HFFc6 (cell line): ENCODE measurements at regions not wholly inside any gene's neighbourhood (a gene's known extent, or its start where the extent isn't known, plus 50 kb on each side); places are given as distances from the start of the nearest gene placed in this dataset.

Source experiments
- DNase-seq: peaks from one replicate; pipeline ENCODE4 v3.0.0-alpha.2; 2018
- H3K27ac Mint-ChIP-seq: 2 replicates; pipeline ENCODE4 v1.8.0; 2020; ENCODE audit warnings: mild to moderate bottlenecking, mixed read lengths
- H3K27me3 Mint-ChIP-seq: 2 replicates; pipeline ENCODE4 v1.8.0; 2021; ENCODE audit warnings: mild to moderate bottlenecking, moderate library complexity, mixed read lengths; ENCODE audit not compliant: insufficient read depth
- H3K36me3 Mint-ChIP-seq: 2 replicates; pipeline ENCODE4 v1.8.0; 2021; ENCODE audit warnings: low read depth, mixed read lengths
- H3K4me1 Mint-ChIP-seq: 2 replicates; pipeline ENCODE4 v1.8.0; 2020; ENCODE audit warnings: low read depth, mixed read lengths
- H3K4me3 Mint-ChIP-seq: 2 replicates; pipeline ENCODE4 v1.8.0; 2020; ENCODE audit warnings: mild to moderate bottlenecking, moderate library complexity, mixed read lengths
- H3K9me3 Mint-ChIP-seq: 2 replicates; pipeline ENCODE4 v1.8.0; 2020; ENCODE audit warnings: mild to moderate bottlenecking, mixed read lengths
- TF ChIP-seq, protein P1 (sequence below): fragments of 200-600 bp; sonication (generic); IDR thresholded peaks from 2 replicates; pipeline ENCODE4 v1.5.0; 2021; ENCODE audit warnings: antibody characterized with exemption, mild to moderate bottlenecking

DNA sequence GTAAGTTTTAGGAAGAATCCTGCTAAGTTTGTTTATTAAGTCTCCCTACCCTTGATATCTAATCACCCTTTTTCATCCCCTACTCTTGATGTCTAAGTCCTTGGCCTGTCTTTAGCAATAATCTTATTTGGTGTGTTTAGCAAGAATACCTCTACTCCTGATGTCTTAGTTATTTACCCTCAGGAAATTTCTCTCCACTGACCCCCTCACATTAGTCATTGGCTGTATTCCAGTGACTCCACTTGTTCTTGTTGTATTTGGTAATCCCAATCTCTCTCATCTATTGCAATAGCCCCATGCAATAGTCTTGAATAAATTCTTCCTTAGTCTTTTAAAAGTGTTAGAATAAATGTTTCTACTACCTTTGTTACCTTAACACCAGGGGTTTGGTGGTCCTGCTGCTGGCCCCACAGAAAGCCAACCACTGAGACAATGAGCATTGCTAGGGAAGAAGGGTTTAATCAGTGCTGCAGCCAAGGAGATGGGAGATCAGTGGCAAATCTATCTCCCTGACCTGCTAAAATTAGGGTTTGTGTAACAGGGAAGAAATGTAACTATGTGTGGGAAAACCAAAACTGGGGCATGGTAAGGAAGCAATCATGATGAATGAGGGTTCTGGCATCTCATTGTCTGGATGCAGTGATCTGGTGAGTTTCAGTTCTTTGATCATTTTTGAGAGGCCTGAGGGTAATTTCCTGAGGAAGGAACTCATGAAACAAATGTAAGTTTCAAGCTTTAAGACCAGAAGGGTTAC, 236.4 kb upstream of the DAB2 start:
- no peaks in the 10 kb centered on the region for H3K9me3 Mint-ChIP-seq
- TF ChIP-seq, protein P1, sequence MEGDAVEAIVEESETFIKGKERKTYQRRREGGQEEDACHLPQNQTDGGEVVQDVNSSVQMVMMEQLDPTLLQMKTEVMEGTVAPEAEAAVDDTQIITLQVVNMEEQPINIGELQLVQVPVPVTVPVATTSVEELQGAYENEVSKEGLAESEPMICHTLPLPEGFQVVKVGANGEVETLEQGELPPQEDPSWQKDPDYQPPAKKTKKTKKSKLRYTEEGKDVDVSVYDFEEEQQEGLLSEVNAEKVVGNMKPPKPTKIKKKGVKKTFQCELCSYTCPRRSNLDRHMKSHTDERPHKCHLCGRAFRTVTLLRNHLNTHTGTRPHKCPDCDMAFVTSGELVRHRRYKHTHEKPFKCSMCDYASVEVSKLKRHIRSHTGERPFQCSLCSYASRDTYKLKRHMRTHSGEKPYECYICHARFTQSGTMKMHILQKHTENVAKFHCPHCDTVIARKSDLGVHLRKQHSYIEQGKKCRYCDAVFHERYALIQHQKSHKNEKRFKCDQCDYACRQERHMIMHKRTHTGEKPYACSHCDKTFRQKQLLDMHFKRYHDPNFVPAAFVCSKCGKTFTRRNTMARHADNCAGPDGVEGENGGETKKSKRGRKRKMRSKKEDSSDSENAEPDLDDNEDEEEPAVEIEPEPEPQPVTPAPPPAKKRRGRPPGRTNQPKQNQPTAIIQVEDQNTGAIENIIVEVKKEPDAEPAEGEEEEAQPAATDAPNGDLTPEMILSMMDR: no peak
- H3K27me3 Mint-ChIP-seq: peaks cover 4% of the 10 kb centered on the region
- no peak overlapping the region for H3K4me3 Mint-ChIP-seq
- H3K36me3 Mint-ChIP-seq: no peaks in the 10 kb centered on the region
- H3K27ac Mint-ChIP-seq: no peak overlapping the region
- H3K4me1 Mint-ChIP-seq: peaks cover 20% of the 10 kb centered on the region
- no peak for DNase-seq

DNA sequence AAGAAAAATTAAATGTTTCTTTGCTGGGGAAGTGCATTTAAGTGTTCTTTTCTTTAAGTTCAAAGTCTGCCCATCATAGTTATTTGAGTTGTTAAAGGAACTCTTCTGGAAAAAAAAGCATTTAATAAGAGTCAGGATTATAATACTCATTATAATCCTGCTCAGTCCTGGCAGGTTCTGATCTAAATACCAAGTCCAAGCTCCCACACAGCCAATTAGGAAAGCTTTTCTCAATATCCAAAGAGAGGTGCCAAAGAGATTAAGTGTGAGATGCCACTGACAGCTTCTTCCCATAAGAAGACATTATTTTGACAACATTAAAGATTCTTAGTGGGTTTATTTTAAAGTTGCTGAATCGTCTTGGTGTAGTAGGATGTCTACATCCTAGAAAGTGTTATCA, 235.2 kb upstream of the DAB2 start:
- peak overlapping the region; percentile 69 for H3K4me3 Mint-ChIP-seq
- TF ChIP-seq, protein P1: no peak
- DNase-seq: no peak
- no peaks in the 10 kb centered on the region for H3K9me3 Mint-ChIP-seq
- H3K4me1 Mint-ChIP-seq: peaks cover 20% of the 10 kb centered on the region
- peaks cover 4% of the 10 kb centered on the region for H3K27me3 Mint-ChIP-seq
- no peaks in the 10 kb centered on the region for H3K36me3 Mint-ChIP-seq
- H3K27ac Mint-ChIP-seq: no peak overlapping the region

DNA sequence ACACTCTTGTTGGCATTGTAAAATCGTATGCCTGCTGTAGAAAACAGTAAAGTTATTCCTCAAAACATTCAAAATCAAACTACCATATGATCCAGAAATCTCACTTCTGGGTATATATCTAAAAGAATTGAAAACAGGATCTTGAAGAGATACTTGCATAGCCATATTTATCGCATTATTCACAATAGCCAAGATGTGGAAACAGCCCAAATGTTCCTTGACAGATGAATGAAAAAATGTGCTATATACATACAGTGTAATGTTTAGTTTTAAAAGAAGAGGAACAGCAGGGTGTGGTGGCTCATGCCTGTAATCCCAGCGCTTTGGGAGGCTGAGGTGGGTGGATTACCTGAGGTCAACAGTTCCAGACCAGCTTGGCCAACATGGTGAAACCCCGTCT, 234.1 kb upstream of the DAB2 start:
- H3K4me1 Mint-ChIP-seq: peaks cover 20% of the 10 kb centered on the region

GRCh38 chr5:39657943-39658342, 233.2 kb upstream of the DAB2 start:
- H3K27me3 Mint-ChIP-seq: peaks cover 4% of the 10 kb centered on the region; the same call in 1 of the 2 replicates
- H3K4me3 Mint-ChIP-seq: no peak overlapping the region
- no peak overlapping the region for H3K27ac Mint-ChIP-seq
- no peaks in the 10 kb centered on the region for H3K9me3 Mint-ChIP-seq
- H3K36me3 Mint-ChIP-seq: no peaks in the 10 kb centered on the region
- H3K4me1 Mint-ChIP-seq: peaks cover 20% of the 10 kb centered on the region
- TF ChIP-seq, protein P1: no peak
- DNase-seq: no peak

More for the DNA sequence above, 234.1 kb upstream of the DAB2 start:
- H3K4me3 Mint-ChIP-seq: peak overlapping the region; percentile 69; the same call in 1 of the 2 replicates
- H3K9me3 Mint-ChIP-seq: no peaks in the 10 kb centered on the region
- no peak overlapping the region for H3K27ac Mint-ChIP-seq
- H3K27me3 Mint-ChIP-seq: peaks cover 4% of the 10 kb centered on the region; the same call in 1 of the 2 replicates
- no peaks in the 10 kb centered on the region for H3K36me3 Mint-ChIP-seq
- no peak for DNase-seq
- TF ChIP-seq, protein P1: no peak

DNA sequence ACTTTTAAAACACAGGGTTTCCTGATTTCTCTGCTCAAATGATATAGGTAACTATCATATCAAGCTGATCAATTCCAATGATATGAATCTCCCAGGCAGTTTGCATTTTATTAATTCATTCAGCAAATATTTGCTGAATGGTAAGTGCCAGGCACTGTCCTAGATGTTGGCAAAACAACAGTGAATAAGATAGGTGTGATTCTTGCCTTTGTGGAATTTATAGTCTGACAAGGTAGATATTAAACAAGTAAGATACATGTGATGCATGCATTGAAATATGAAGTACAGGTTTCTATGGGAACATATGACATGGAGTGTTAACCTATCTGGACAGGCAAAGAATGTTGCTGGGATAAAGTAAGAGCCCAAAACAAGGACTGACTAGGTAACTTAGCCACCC, 231.8 kb upstream of the DAB2 start:
- H3K4me1 Mint-ChIP-seq: peaks cover 20% of the 10 kb centered on the region
- TF ChIP-seq, protein P1: no peak
- H3K9me3 Mint-ChIP-seq: peaks cover 7% of the 10 kb centered on the region; the same call in 1 of the 2 replicates
- H3K4me3 Mint-ChIP-seq: no peak overlapping the region
- no peaks in the 10 kb centered on the region; the same call in 1 of the 2 replicates for H3K27me3 Mint-ChIP-seq
- no peak for DNase-seq
- H3K36me3 Mint-ChIP-seq: no peaks in the 10 kb centered on the region
- no peak overlapping the region for H3K27ac Mint-ChIP-seq
